Heart right ventricle (tissue), 16 donors: ENCODE measurements at regions not wholly inside any gene's neighbourhood (a gene's known extent, or its start where the extent isn't known, plus 50 kb on each side); places are given as distances from the start of the nearest gene placed in this dataset.

Source experiments
- ATAC-seq, 8 donors: fragments of 200-7000 bp; cut with Tn5 transposase; one replicate each; pipeline ENCODE4 v1.9.1; 2020; ENCODE audit warnings: mild to moderate bottlenecking in 8 of 8, moderate library complexity in 8 of 8, moderate number of reproducible peaks in 1 of 8
- DNase-seq, 2 donors: peaks; one replicate each; pipeline ENCODE4 v3.0.0-alpha.2; 2020
- H3K27ac ChIP-seq, 10 donors: fragments of 200-600 bp; sonication (generic) in 2 of 10; one replicate each; pipeline versions ENCODE4 v1.5.0 to v1.8.0; 2020 to 2022; ENCODE audit warnings: mild to moderate bottlenecking in 3 of 10
- H3K27me3 ChIP-seq, 7 donors: fragments of 200-600 bp; one replicate each; pipeline ENCODE4 v1.8.0; 2021 to 2022; ENCODE audit warnings: mild to moderate bottlenecking in 2 of 7
- H3K36me3 ChIP-seq, 9 donors: fragments of 200-600 bp; sonication (generic) in 1 of 9; one replicate each; pipeline versions ENCODE4 v1.5.0 to v1.8.0; 2020 to 2022; ENCODE audit warnings: mild to moderate bottlenecking in 2 of 9
- H3K4me1 ChIP-seq, 9 donors: fragments of 200-600 bp; sonication (generic) in 1 of 9; one replicate each; pipeline versions ENCODE4 v1.5.0 to v1.8.0; 2020 to 2022; ENCODE audit warnings: mild to moderate bottlenecking in 4 of 9
- H3K4me3 ChIP-seq, 10 donors: fragments of 200-600 bp; sonication (generic) in 2 of 10; one replicate each; pipeline versions ENCODE4 v1.5.0 to v1.8.0; 2020 to 2022; ENCODE audit warnings: mild to moderate bottlenecking in 7 of 10, moderate library complexity in 2 of 10
- H3K9me3 ChIP-seq, 11 donors: fragments of 200-600 bp in 10 of 11; sonication (generic) in 2 of 11; one replicate each; pipeline versions ENCODE4 v1.5.0 to v1.8.0; 2013 to 2022; ENCODE audit warnings: mild to moderate bottlenecking in 2 of 11, control low read depth in 1 of 11, moderate library complexity in 1 of 11
- CTCF ChIP-seq, 9 donors: fragments of 200-600 bp; sonication (generic) in 2 of 9; IDR thresholded peaks; one replicate each; pipeline versions ENCODE4 v1.5.0 to v1.8.0; 2021 to 2022; ENCODE audit warnings: antibody characterized with exemption in 9 of 9, mild to moderate bottlenecking in 5 of 9, moderate library complexity in 1 of 9
- WGBS, 2 donors: extraction: QIAGEN DNeasy Blood & Tissue Kit; methylation state at CpG; one replicate each; pipeline ENCODE4 v1.1.7; 2013; ENCODE audit warnings: inconsistent platforms in 1 of 2; 5-methylcytosine and 5-hydroxymethylcytosine counted together
- intact Hi-C, 10 donors: fragments of 100-400 bp; cut with DNase I; formaldehyde crosslinking; loops; one replicate each; pipeline versions ENCODE4 v1.11.1 to v1.14.2; 2022
- donor health status: Arrhythmogenic right ventricular cardiomyopathy.
- donor health status: ischemic (EF 13 %, LVEDD 7.1; RV severe dilation, severe dysfunction).
- donor health status: healthy with polysubstance abuse.
- donor health status: DM: no; HTN: yes; CAD: no.
- donor health status: DM: no; HTN: no; CAD: no.
- donor health status: ischemic (EF 25% LVEDD 6.9; RV normal size, moderate dysfunction).
- donor health status: ischemic (EF 25% LVEDD 5.7; RV mildly dilated, moderate dysfunction).
- donor health status: healthy.
- donor health status: DM: yes; HTN: yes; CAD: no.
- donor health status: Ischemic cardiomyopathy.
- donor health status: ischemic (EF 35%, LVEDD 5.7; RV mildly dilated, moderate dysfunction).
- donor health status: nonischemic (EF 11% LVEDD 7.7; RV severe dilation, severe dysfunction).
- donor health status: DM: yes; HTN: yes; CAD: no.
- donor health status: PGD.
- donor health status: ischemic (EF 29% LVEDD 5.4; RV normal size, mild dysfunction).
- donor health status: nonischemic (EF 23%, LVEDD 6.1; RV moderate dilation, normal function).

- peaks cover 0 to 28% (median 14%) of the 10 kb centered on the region in 7 donors for H3K27me3 ChIP-seq
- TF ChIP-seq CTCF (IDR thresholded peaks at IDR 0.05), result no peak
- no peaks in the 10 kb centered on the region for H3K4me1 ChIP-seq
- DNase-seq (no peak), ATAC-seq (no peak)
- intact Hi-C loops, result no loop called here
- no peaks in the 10 kb centered on the region for H3K36me3 ChIP-seq
- H3K4me3 ChIP-seq, result peak overlapping the region in 6 of 10 donors; percentile 16 to 30 (median 22)
- no peak overlapping the region for H3K27ac ChIP-seq
- H3K9me3 ChIP-seq, result no peaks in the 10 kb centered on the region
- 19 to 24% methylated on average over 29 of the region's 29 CpGs for WGBS, 2 donors
Observed at GRCh38 chr9:84101964-84102632, 121.5 kb downstream of the RMI1 start.

DNA sequence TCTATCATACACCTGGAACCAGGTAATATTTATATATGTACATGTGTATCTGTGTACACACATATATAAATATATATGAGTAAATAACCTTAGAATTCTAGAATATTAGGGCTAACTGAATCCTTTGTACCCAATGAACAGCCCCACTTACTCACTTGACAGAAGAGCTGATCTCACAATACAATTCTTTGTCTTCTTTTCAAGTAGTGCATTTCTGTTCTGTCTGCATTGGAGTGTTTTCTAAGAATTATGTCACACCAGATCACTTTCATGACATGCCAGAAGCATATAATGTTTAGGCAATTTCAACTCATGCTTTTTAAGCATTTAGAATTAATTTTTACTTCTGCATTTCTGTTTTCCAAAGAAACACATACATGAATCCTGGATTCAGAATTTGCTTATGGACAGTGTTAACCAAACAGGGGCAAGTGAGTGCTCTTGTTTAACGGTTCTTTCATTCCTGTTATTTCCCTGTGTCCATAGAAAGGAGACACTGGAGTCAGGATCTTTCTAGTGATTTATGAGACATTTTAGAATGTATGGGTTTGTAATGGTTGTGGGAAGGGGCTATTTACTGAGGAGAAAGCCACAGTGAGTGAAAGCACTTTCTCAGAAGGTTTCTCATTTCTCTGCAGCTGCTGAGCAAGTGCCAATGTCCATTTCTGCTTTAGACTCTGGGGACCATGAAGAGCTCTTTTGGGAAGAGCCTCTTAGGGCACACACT, 123.2 kb downstream of the RMI1 start:
- H3K4me3 ChIP-seq, result no peak overlapping the region
- 63 to 65% methylated on average over 1 of the region's 1 CpG for WGBS, 2 donors
- H3K4me1 ChIP-seq, result no peaks in the 10 kb centered on the region
- intact Hi-C loops, result no loop called here
- no peaks in the 10 kb centered on the region for H3K36me3 ChIP-seq
- H3K27me3 ChIP-seq, result peaks cover 0 to 30% (median 14%) of the 10 kb centered on the region in 7 donors
- H3K27ac ChIP-seq, result no peak overlapping the region
- no peak for ATAC-seq
- no peaks in the 10 kb centered on the region for H3K9me3 ChIP-seq
- no peak for DNase-seq
- no peak for TF ChIP-seq CTCF (IDR thresholded peaks at IDR 0.05)

GRCh38 chr9:84107081-84107480, 126.5 kb downstream of the RMI1 start:
- Histone ChIP-seq H3K4me3 (no peak overlapping the region), H3K36me3 (no peaks in the 10 kb centered on the region), H3K4me1 (no peaks in the 10 kb centered on the region), H3K27ac (no peak overlapping the region), H3K27me3 (peaks cover 0 to 20% (median 9%) of the 10 kb centered on the region in 7 donors), H3K9me3 (no peaks in the 10 kb centered on the region)
- no peak for TF ChIP-seq CTCF (IDR thresholded peaks at IDR 0.05)
- DNase-seq (no peak), ATAC-seq (peak in 2 of 8 donors; percentile 52 to 61)
- intact Hi-C loops, result no loop called here
- 73 to 83% methylated on average over 2 of the region's 2 CpGs for WGBS, 2 donors

DNA sequence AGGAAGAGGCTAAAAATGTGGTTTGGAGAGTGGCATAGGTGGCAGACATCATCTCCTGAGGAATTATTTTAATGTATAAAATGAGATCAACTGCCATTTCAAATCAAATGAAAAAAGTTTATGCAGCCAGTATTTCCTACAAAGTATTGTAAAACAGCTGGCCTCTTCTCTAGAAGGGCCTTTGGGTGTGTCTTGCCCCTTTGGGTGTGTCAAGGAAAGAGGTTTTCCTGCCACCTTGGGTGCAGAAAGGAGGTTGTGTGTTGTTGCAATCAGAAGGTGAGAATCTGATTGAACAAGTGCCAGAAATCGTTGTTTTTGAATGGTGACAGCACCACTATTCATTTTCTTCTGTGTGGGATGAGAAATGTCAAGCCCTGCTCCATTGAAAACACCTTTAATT, 127.4 kb downstream of the RMI1 start:
- intact Hi-C loops, result no loop called here
- Histone ChIP-seq H3K4me1 (no peaks in the 10 kb centered on the region), H3K27me3 (peaks cover 0 to 11% (median 2%) of the 10 kb centered on the region in 7 donors), H3K9me3 (peaks cover 0 to 8% (median 0%) of the 10 kb centered on the region in 11 donors), H3K36me3 (no peaks in the 10 kb centered on the region), H3K4me3 (no peak overlapping the region), H3K27ac (no peak overlapping the region)
- 22 to 26% methylated on average over 1 of the region's 1 CpG for WGBS, 2 donors
- DNase-seq, result no peak
- ATAC-seq, result no peak
- TF ChIP-seq CTCF (IDR thresholded peaks at IDR 0.05), result no peak
